Heart left ventricle (tissue), 13 donors: ENCODE measurements at regions not wholly inside any gene's neighbourhood (a gene's known extent, or its start where the extent isn't known, plus 50 kb on each side); places are given as distances from the start of the nearest gene placed in this dataset.

Experiments used
- CTCF ChIP-seq, 12 donors: fragments of 200-600 bp; sonication (generic) in 4 of 12; IDR thresholded peaks; one replicate each; pipeline versions ENCODE4 v1.5.0 to v1.8.0; 2018 to 2022; ENCODE audit warnings: antibody characterized with exemption in 12 of 12, mild to moderate bottlenecking in 5 of 12
- POLR2A ChIP-seq, 2 donors: fragments of 450-650 bp; IDR thresholded peaks; one replicate each; pipeline ENCODE4 v1.6.1; 2017; ENCODE audit warnings: antibody characterized with exemption in 2 of 2, mild to moderate bottlenecking in 2 of 2, moderate library complexity in 2 of 2
- donor health status: ischemic (EF 13 %, LVEDD 7.1; RV severe dilation, severe dysfunction).
- donor health status: DM: no; HTN: yes; CAD: no.
- donor health status: DM: no; HTN: no; CAD: no.
- donor health status: ischemic (EF 25% LVEDD 6.9; RV normal size, moderate dysfunction).
- donor health status: ischemic (EF 25% LVEDD 5.7; RV mildly dilated, moderate dysfunction).
- donor health status: ischemic (EF 35%, LVEDD 5.7; RV mildly dilated, moderate dysfunction).
- donor health status: nonischemic (EF 11% LVEDD 7.7; RV severe dilation, severe dysfunction).
- donor health status: DM: yes; HTN: yes; CAD: no.
- donor health status: PGD.
- donor health status: ischemic (EF 29% LVEDD 5.4; RV normal size, mild dysfunction).
- donor health status: nonischemic (EF 23%, LVEDD 6.1; RV moderate dilation, normal function).

- no peak for TF ChIP-seq CTCF (IDR thresholded peaks at IDR 0.05)
- TF ChIP-seq POLR2A (IDR thresholded peaks at IDR 0.05) = no peak
Measured at GRCh38 chr2:64262071-64262470, 117.9 kb upstream of the PELI1 start.
